Spleen (tissue), 7 donors: ENCODE measurements at regions not wholly inside any gene's neighbourhood (a gene's known extent, or its start where the extent isn't known, plus 50 kb on each side); places are given as distances from the start of the nearest gene placed in this dataset.

Experiments
- CTCF ChIP-seq, 11 experiments: fragments of 200-600 bp in 7 of 11; fragments of 450-650 bp in 4 of 11; sonication (generic) in 4 of 11; IDR thresholded peaks in 8 of 11; conservative IDR thresholded peaks in 3 of 11; 1 replicate in 7 of 11; 2 replicates in 4 of 11; pipeline versions ENCODE4 v1.4.0 to v1.8.0; 2016 to 2021; ENCODE audit warnings: antibody characterized with exemption in 11 of 11, inconsistent platforms in 4 of 11, mild to moderate bottlenecking in 1 of 11
- POLR2A ChIP-seq, 3 donors: fragments of 450-650 bp; IDR thresholded peaks; one replicate each; pipeline ENCODE4 v1.5.1; 2017; ENCODE audit warnings: antibody characterized with exemption in 3 of 3, mild to moderate bottlenecking in 1 of 3
- POLR2AphosphoS5 ChIP-seq, 3 donors: sonication (generic); formaldehyde crosslinking; IDR thresholded peaks; one replicate each; pipeline ENCODE4 v1.5.1; 2017; ENCODE audit warnings: antibody characterized with exemption in 3 of 3
- donor health status: DM: no; HTN: no; CAD: no; lungs with moderate emphysema.
- donor health status: DM: no; HTN: no; CAD: no.
- donor health status: DM: no; HTN: no; CAD: no.

- TF ChIP-seq CTCF (IDR thresholded peaks at IDR 0.05 in 8 of 11, conservative IDR thresholded peaks at IDR 0.05 in 3 of 11): no peak
- TF ChIP-seq POLR2AphosphoS5 (IDR thresholded peaks at IDR 0.05): no peak
- TF ChIP-seq POLR2A (IDR thresholded peaks at IDR 0.05): no peak
These were observed 732.9 kb upstream of the TBX3 start for GRCh38 chr12:115416869-115417268.
